Lung (tissue), 11 donors: ENCODE measurements at regions not wholly inside any gene's neighbourhood (a gene's known extent, or its start where the extent isn't known, plus 50 kb on each side); places are given as distances from the start of the nearest gene placed in this dataset.

ENCODE experiments used
- ATAC-seq: fragments of 200-7000 bp; cut with Tn5 transposase; one replicate; pipeline ENCODE4 v1.9.1; 2020; ENCODE audit warnings: moderate number of reproducible peaks; ENCODE audit not compliant: insufficient read depth, low FRiP score
- DNase-seq, 3 donors: peaks; one replicate each; pipeline ENCODE4 v3.0.0-alpha.2; 2013 to 2017
- H3K27ac ChIP-seq, 2 donors: one replicate each; pipeline ENCODE4 v1.5.1; 2013; ENCODE audit warnings: mild to moderate bottlenecking in 2 of 2, moderate library complexity in 2 of 2, control low read depth in 1 of 2, inconsistent platforms in 1 of 2, low read depth in 1 of 2, low read length in 1 of 2
- H3K27me3 ChIP-seq, 3 donors: one replicate each; pipeline ENCODE4 v1.5.1; 2013; ENCODE audit warnings: low read length in 2 of 3; ENCODE audit not compliant: control insufficient read depth in 3 of 3, insufficient read depth in 3 of 3
- H3K36me3 ChIP-seq, 4 donors: one replicate each; pipeline ENCODE4 v1.5.1; 2013; ENCODE audit warnings: low read length in 4 of 4, mild to moderate bottlenecking in 1 of 4, moderate library complexity in 1 of 4; ENCODE audit not compliant: control insufficient read depth in 4 of 4, insufficient read depth in 4 of 4
- H3K4me1 ChIP-seq, 5 donors: one replicate each; pipeline ENCODE4 v1.5.1; 2013; ENCODE audit warnings: low read length in 5 of 5, mild to moderate bottlenecking in 2 of 5, moderate library complexity in 1 of 5; ENCODE audit not compliant: control insufficient read depth in 5 of 5, insufficient read depth in 5 of 5
- H3K4me3 ChIP-seq: one replicate; pipeline ENCODE4 v1.5.1; 2013; ENCODE audit warnings: mild to moderate bottlenecking, control low read depth, moderate library complexity
- H3K9ac ChIP-seq, 2 donors: one replicate each; pipeline ENCODE4 v1.5.1; 2013; ENCODE audit warnings: low read length in 2 of 2, control low read depth in 1 of 2; ENCODE audit not compliant: insufficient read depth in 1 of 2
- H3K9me3 ChIP-seq, 4 donors: one replicate each; pipeline ENCODE4 v1.5.1; 2013; ENCODE audit warnings: low read length in 3 of 4, mild to moderate bottlenecking in 1 of 4, moderate library complexity in 1 of 4; ENCODE audit not compliant: control insufficient read depth in 4 of 4, insufficient read depth in 3 of 4
- WGBS, 2 donors: extraction: QIAGEN DNeasy Blood & Tissue Kit; methylation state at CpG; one replicate each; pipeline ENCODE4 v1.1.7; 2013; 5-methylcytosine and 5-hydroxymethylcytosine counted together
- TF ChIP-seq, protein P1 (sequence below): IDR thresholded peaks from 2 replicates; pipeline ENCODE4 v1.5.1; 2012; ENCODE audit warnings: mild to moderate bottlenecking; ENCODE audit errors: control extremely low read depth, extremely low read depth
- donor health status: control.
- donor health status: control.
- donor health status: Bipolar disorder and iron deficiency.
- donor health status: healthy.
- donor health status: DM: yes; HTN: yes; CAD: no.

DNA sequence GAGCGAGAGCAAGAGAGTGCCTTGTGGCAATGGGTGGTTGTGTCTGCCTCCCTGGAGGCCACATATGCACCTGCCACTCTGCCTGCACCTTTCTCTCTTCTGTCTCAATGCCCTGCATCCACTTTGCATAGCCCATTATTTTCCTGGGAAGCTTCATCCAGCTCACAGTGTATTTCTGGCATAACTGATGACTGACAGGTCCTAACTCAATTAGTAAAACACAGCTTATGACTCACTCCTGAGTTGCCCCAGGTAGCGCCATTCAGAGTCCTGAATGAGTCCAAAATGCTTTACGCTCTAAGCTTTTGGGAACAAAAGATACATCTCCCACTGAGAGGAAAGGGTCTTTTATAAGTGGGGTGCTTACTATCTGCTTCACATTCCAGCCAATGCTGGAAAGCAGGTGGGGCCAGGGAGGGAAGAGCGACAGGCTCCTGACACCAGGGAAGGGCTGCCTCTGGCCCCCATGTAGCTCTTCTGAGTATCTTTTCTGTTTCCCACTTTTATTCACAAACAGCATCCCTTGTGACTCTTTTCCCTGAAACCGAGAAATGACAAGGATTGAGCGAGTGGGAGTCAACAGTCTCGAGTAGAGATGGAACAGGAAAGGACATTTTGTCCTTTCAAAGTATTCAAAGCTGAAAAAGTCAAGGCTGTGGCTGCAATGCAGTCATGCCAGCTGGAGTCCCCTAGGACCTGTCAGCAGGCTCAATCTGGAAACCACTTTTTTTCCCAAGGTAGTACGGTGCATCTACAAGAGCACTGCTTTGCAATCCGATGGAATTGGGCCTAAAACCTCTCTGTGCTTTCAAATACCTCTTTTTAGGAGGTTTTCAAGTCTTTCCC is 479.3 kb upstream of the PODXL start:
- 79 to 83% methylated on average over 9 of the region's 9 CpGs for WGBS, 2 donors
- H3K9me3 ChIP-seq, result no peaks in the 10 kb centered on the region
- H3K27me3 ChIP-seq, result peaks cover 0 to 8% (median 6%) of the 10 kb centered on the region in 3 donors
- DNase-seq (no peak), ATAC-seq (no peak)
- TF ChIP-seq, protein P1, sequence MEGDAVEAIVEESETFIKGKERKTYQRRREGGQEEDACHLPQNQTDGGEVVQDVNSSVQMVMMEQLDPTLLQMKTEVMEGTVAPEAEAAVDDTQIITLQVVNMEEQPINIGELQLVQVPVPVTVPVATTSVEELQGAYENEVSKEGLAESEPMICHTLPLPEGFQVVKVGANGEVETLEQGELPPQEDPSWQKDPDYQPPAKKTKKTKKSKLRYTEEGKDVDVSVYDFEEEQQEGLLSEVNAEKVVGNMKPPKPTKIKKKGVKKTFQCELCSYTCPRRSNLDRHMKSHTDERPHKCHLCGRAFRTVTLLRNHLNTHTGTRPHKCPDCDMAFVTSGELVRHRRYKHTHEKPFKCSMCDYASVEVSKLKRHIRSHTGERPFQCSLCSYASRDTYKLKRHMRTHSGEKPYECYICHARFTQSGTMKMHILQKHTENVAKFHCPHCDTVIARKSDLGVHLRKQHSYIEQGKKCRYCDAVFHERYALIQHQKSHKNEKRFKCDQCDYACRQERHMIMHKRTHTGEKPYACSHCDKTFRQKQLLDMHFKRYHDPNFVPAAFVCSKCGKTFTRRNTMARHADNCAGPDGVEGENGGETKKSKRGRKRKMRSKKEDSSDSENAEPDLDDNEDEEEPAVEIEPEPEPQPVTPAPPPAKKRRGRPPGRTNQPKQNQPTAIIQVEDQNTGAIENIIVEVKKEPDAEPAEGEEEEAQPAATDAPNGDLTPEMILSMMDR, result no peak
- H3K27ac ChIP-seq, result no peak overlapping the region
- H3K4me1 ChIP-seq, result peaks cover 0 to 7% (median 3%) of the 10 kb centered on the region in 5 donors
- no peaks in the 10 kb centered on the region for H3K36me3 ChIP-seq
- no peak overlapping the region for H3K4me3 ChIP-seq
- H3K9ac ChIP-seq, result no peak overlapping the region

DNA sequence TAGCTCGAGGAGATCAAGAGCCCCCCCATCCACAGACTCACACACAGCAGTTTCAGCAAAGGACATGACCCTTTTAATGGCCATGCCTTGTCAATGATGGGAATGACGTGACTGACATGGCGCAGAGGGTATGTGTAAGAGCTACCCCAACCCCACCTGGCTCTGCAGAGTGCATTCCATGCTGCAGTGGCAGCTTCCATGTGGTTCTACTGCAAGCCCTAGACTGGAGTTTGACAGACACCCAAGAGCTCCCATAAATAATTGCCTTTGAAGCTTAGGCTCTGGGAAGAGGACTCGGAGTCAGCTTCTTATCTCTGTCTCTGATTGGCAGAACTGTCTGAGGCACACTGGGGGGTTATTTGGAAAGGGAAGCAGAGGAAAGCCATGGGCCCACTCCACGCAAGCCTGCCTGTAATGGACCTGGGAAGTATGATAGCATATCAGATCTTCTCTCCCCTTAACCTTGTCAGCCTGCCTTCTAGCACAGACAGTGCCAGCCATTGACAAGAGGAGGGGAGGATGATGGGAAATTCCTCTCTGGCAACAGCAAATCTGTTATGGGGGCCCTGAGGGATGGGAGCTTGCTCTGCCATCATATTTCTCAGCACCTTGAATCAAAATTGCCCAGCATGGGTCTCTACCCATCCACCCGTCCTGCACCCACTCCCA is 478.5 kb upstream of the PODXL start:
- no peaks in the 10 kb centered on the region for H3K36me3 ChIP-seq
- H3K4me1 ChIP-seq, result peaks cover 0 to 12% (median 9%) of the 10 kb centered on the region in 5 donors
- no peaks in the 10 kb centered on the region for H3K9me3 ChIP-seq
- 64 to 65% methylated on average over 6 of the region's 6 CpGs for WGBS, 2 donors
- TF ChIP-seq, protein P1, result no peak
- peaks cover 0 to 8% (median 6%) of the 10 kb centered on the region in 3 donors for H3K27me3 ChIP-seq
- no peak overlapping the region for H3K27ac ChIP-seq
- no peak overlapping the region for H3K9ac ChIP-seq
- ATAC-seq (no peak), DNase-seq (no peak)
- no peak overlapping the region for H3K4me3 ChIP-seq

DNA sequence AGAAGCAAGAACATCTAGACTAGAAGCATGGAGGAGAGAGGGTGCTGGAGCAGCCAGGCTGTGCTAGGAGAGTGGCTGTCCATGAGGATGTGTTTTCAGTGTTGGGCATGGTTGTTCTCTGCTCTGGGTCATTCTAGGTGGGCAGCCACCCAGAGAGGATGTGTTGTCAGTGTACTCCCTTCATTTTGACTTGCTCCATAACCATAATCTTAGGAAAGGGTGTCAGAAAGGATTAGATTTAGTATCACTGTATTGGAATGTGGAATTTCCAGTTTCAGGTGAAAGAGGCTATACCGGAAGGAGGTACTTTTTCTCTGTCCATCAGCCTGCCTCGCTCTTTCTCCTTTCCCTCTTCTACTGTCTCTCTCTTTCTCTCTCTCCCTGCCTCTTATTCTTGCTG is 474.5 kb upstream of the PODXL start:
- TF ChIP-seq, protein P1, result no peak
- no peaks in the 10 kb centered on the region for H3K36me3 ChIP-seq
- WGBS, 2 donors, result 57 to 77% methylated on average over 2 of the region's 2 CpGs
- H3K9ac ChIP-seq, result no peak overlapping the region
- peaks cover 0 to 19% (median 12%) of the 10 kb centered on the region in 5 donors for H3K4me1 ChIP-seq
- no peak overlapping the region for H3K27ac ChIP-seq
- ATAC-seq (peak; percentile 34), DNase-seq (peak in 1 of 3 donors; percentile 15)
- peaks cover 0 to 28% (median 14%) of the 10 kb centered on the region in 3 donors for H3K27me3 ChIP-seq
- no peak overlapping the region for H3K4me3 ChIP-seq
- no peaks in the 10 kb centered on the region for H3K9me3 ChIP-seq
